ENCODE measurements at regions not wholly inside any gene's neighbourhood (a gene's known extent, or its start where the extent isn't known, plus 50 kb on each side); places are given as distances from the start of the nearest gene placed in this dataset.

DNA sequence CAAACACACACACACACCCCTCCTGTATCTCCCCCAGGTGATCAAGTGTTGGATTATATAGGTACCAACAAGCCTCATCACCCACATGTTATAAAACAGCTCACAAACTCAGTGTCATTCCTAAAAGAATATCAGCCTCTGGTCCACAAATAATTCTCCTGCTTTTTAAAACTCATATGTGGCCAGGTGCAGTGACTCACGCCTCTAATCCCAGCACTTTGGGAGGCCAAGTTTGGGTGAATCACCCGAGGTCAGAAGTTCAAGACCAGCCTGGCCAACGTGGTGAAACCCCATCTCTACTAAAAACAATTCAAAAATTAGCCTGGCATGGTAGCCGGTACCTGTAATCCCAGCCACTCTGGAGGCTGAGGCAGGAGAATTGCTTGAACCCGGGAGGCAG, 87.8 kb downstream of the LRATD1 start:
- Mint-ChIP-seq H3K36me3 (ENCODE audit: low read depth) (no peaks in the 10 kb centered on the region), H3K9me3 (peaks cover 11% of the 10 kb centered on the region), H3K4me1 (ENCODE audit: low read depth) (no peaks in the 10 kb centered on the region), H3K27me3 (ENCODE audit: insufficient read depth) (peaks cover 3% of the 10 kb centered on the region), H3K27ac (no peak overlapping the region), H3K4me3 (no peak overlapping the region)
- TF ChIP-seq CTCF (IDR thresholded peaks at IDR 0.05) = no peak
- DNase-seq = no peak

DNA sequence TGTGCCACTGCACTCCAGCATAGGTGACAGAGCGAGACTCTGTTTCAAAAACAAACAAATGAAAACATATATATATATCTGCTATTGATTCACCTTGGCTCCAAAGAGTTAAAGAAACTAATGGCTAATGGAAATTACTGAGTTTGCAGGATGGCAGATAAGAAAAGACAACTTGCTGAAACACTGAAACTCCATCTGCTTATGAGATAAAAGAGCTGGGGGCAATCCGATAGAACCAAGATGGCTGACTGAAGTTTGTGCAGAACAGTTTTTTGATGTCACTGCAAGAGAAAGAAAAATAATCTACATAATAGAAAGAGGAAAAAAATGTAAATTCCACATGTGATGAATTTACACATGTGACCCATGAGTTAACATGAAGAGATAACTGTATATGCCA, 88.2 kb downstream of the LRATD1 start:
- TF ChIP-seq CTCF (IDR thresholded peaks at IDR 0.05) = no peak
- H3K9me3 Mint-ChIP-seq = peaks cover 11% of the 10 kb centered on the region
- no peak overlapping the region for H3K27ac Mint-ChIP-seq
- H3K4me3 Mint-ChIP-seq = no peak overlapping the region
- DNase-seq = no peak
- H3K4me1 Mint-ChIP-seq (ENCODE audit: low read depth) = no peaks in the 10 kb centered on the region
- no peaks in the 10 kb centered on the region for H3K36me3 Mint-ChIP-seq (ENCODE audit: low read depth)
- peaks cover 3% of the 10 kb centered on the region for H3K27me3 Mint-ChIP-seq (ENCODE audit: insufficient read depth)

- no peak for DNase-seq
- peaks cover 4% of the 10 kb centered on the region; the same call in 1 of the 2 replicates for H3K9me3 Mint-ChIP-seq
- H3K27ac Mint-ChIP-seq = no peak overlapping the region
- no peak for TF ChIP-seq CTCF (IDR thresholded peaks at IDR 0.05)
- no peaks in the 10 kb centered on the region for H3K4me1 Mint-ChIP-seq (ENCODE audit: low read depth)
- no peaks in the 10 kb centered on the region for H3K36me3 Mint-ChIP-seq (ENCODE audit: low read depth)
- no peak overlapping the region for H3K4me3 Mint-ChIP-seq
- H3K27me3 Mint-ChIP-seq (ENCODE audit: insufficient read depth) = peaks cover 2% of the 10 kb centered on the region; the same call in 1 of the 2 replicates
These were observed 90.5 kb downstream of the LRATD1 start for GRCh38 chr2:14722904-14723570.

DNA sequence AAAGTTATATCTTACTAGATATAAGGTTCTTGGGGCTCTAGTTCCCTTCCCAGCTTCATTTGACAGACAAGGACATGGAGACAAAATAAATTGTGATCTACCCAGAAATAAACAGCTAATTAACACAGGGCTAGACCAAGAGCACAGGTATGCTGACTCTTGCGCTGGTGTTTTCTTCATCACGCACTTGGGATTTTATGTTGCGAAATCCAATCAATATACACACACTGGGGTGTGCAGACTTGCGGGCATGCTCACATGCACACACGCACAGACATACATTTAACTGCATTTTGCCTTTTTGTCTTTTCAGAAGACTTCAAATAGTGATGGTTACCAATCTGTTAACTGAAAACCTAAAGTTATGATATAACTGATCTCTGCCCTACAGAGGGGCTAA, 91.2 kb downstream of the LRATD1 start:
- Mint-ChIP-seq H3K27me3 (ENCODE audit: insufficient read depth) (peaks cover 2% of the 10 kb centered on the region; the same call in 1 of the 2 replicates), H3K4me3 (no peak overlapping the region), H3K4me1 (ENCODE audit: low read depth) (no peaks in the 10 kb centered on the region), H3K9me3 (peaks cover 4% of the 10 kb centered on the region), H3K36me3 (ENCODE audit: low read depth) (no peaks in the 10 kb centered on the region), H3K27ac (no peak overlapping the region)
- no peak for TF ChIP-seq CTCF (IDR thresholded peaks at IDR 0.05)
- no peak for DNase-seq

GRCh38 chr2:14735696-14736095, 103.2 kb downstream of the LRATD1 start:
- Mint-ChIP-seq H3K4me3 (no peak overlapping the region), H3K36me3 (ENCODE audit: low read depth) (no peaks in the 10 kb centered on the region), H3K27ac (no peak overlapping the region), H3K27me3 (ENCODE audit: insufficient read depth) (no peaks in the 10 kb centered on the region; the same call in none of the 2 replicates), H3K9me3 (peaks cover 31% of the 10 kb centered on the region), H3K4me1 (ENCODE audit: low read depth) (no peaks in the 10 kb centered on the region)
- DNase-seq = no peak
- no peak for TF ChIP-seq CTCF (IDR thresholded peaks at IDR 0.05)

All from HFFc6 (cell line).